Osteocyte (in vitro differentiated cells): ENCODE measurements at regions not wholly inside any gene's neighbourhood (a gene's known extent, or its start where the extent isn't known, plus 50 kb on each side); places are given as distances from the start of the nearest gene placed in this dataset.

Experiments
- DNase-seq: peaks from one replicate; pipeline ENCODE4 v3.0.0; 2021; ENCODE audit warnings: mixed read lengths; ENCODE audit not compliant: unreplicated experiment; ENCODE audit errors: extremely low spot score
- H3K27ac Mint-ChIP-seq: one replicate; pipeline ENCODE4 v1.8.0; 2021; ENCODE audit warnings: mild to moderate bottlenecking, mixed read lengths; ENCODE audit not compliant: unreplicated experiment
- H3K27me3 Mint-ChIP-seq: one replicate; pipeline ENCODE4 v1.8.0; 2021; ENCODE audit warnings: mixed read lengths; ENCODE audit not compliant: unreplicated experiment
- H3K36me3 Mint-ChIP-seq: one replicate; pipeline ENCODE4 v1.8.0; 2021; ENCODE audit warnings: mixed read lengths; ENCODE audit not compliant: unreplicated experiment
- H3K4me1 Mint-ChIP-seq: one replicate; pipeline ENCODE4 v1.8.0; 2021; ENCODE audit warnings: mixed read lengths; ENCODE audit not compliant: unreplicated experiment
- H3K4me3 Mint-ChIP-seq: one replicate; pipeline ENCODE4 v1.8.0; 2021; ENCODE audit warnings: mild to moderate bottlenecking, moderate library complexity, mixed read lengths; ENCODE audit not compliant: unreplicated experiment
- H3K9me3 Mint-ChIP-seq: one replicate; pipeline ENCODE4 v1.8.0; 2021; ENCODE audit warnings: mixed read lengths; ENCODE audit not compliant: unreplicated experiment
- CTCF ChIP-seq: fragments of 200-600 bp; sonication (generic); IDR thresholded peaks from 2 replicates; pipeline ENCODE4 v1.5.0; 2021; ENCODE audit warnings: antibody characterized with exemption, mild to moderate bottlenecking, moderate library complexity

- Mint-ChIP-seq H3K36me3 (no peaks in the 10 kb centered on the region), H3K4me1 (peaks cover 4% of the 10 kb centered on the region), H3K27me3 (peaks cover 19% of the 10 kb centered on the region), H3K9me3 (no peaks in the 10 kb centered on the region), H3K4me3 (no peak overlapping the region), H3K27ac (no peak overlapping the region)
- DNase-seq: no peak
- TF ChIP-seq CTCF: no peak
These were observed 69.5 kb upstream of the NUP50 start for GRCh38 chr22:45094081-45094720.

- DNase-seq: no peak
- TF ChIP-seq CTCF: no peak
- Mint-ChIP-seq H3K36me3 (no peaks in the 10 kb centered on the region), H3K4me1 (peaks cover 4% of the 10 kb centered on the region), H3K4me3 (no peak overlapping the region), H3K27ac (no peak overlapping the region), H3K9me3 (no peaks in the 10 kb centered on the region), H3K27me3 (peaks cover 22% of the 10 kb centered on the region)
These were observed 68.9 kb upstream of the NUP50 start for GRCh38 chr22:45094825-45095224.

GRCh38 chr22:45096256-45096907, 67.3 kb upstream of the NUP50 start:
- Mint-ChIP-seq H3K4me1 (no peaks in the 10 kb centered on the region), H3K4me3 (no peak overlapping the region), H3K36me3 (no peaks in the 10 kb centered on the region), H3K9me3 (no peaks in the 10 kb centered on the region), H3K27ac (no peak overlapping the region), H3K27me3 (peaks cover 22% of the 10 kb centered on the region)
- DNase-seq: no peak
- peak; percentile 86 for TF ChIP-seq CTCF

GRCh38 chr22:45097061-45097460, 66.7 kb upstream of the NUP50 start:
- peaks cover 28% of the 10 kb centered on the region for H3K27me3 Mint-ChIP-seq
- no peak overlapping the region for H3K27ac Mint-ChIP-seq
- no peaks in the 10 kb centered on the region for H3K36me3 Mint-ChIP-seq
- H3K4me1 Mint-ChIP-seq: no peaks in the 10 kb centered on the region
- no peak for TF ChIP-seq CTCF
- H3K9me3 Mint-ChIP-seq: no peaks in the 10 kb centered on the region
- no peak for DNase-seq
- no peak overlapping the region for H3K4me3 Mint-ChIP-seq

- Mint-ChIP-seq H3K36me3 (no peaks in the 10 kb centered on the region), H3K4me3 (no peak overlapping the region), H3K27ac (no peak overlapping the region), H3K27me3 (peaks cover 35% of the 10 kb centered on the region), H3K4me1 (no peaks in the 10 kb centered on the region), H3K9me3 (no peaks in the 10 kb centered on the region)
- no peak for DNase-seq
- no peak for TF ChIP-seq CTCF
These were observed 65.7 kb upstream of the NUP50 start for GRCh38 chr22:45098056-45098455.
